ENCODE measurements at regions not wholly inside any gene's neighbourhood (a gene's known extent, or its start where the extent isn't known, plus 50 kb on each side); places are given as distances from the start of the nearest gene placed in this dataset.

GRCh38 chr1:195458365-195458764 lies 1149.9 kb downstream of the KCNT2 start (continued):
- TF ChIP-seq ARID3B (CRISPR knock-in tag; IDR thresholded peaks at IDR 0.05; ENCODE audit: borderline replicate concordance) = no peak

- POLR2A ChIA-PET = no interaction called here
- Histone ChIP-seq H3K36me3 (ENCODE audit: control insufficient read depth, insufficient read depth, low read length) (no peaks in the 10 kb centered on the region), H3K4me1 (replicated peaks in 1 of 2; ENCODE audit: control insufficient read depth in 2 of 2, insufficient read depth in 2 of 2, low read length in 2 of 2) (no peaks in the 10 kb centered on the region), H3K27ac (ENCODE audit: extremely low read depth, low read depth, low read length) (no peak overlapping the region), H3K9ac (ENCODE audit: insufficient read depth in 1 of 2, low read depth in 2 of 2, low read length in 2 of 2) (no peak overlapping the region), H3K9me1 (ENCODE audit: control insufficient read depth, insufficient read depth, low read length) (no peaks in the 10 kb centered on the region), H3K4me3 (no peak overlapping the region), H3K27me3 (ENCODE audit: control insufficient read depth in 2 of 2, insufficient read depth in 2 of 2, low read length in 2 of 2) (no peaks in the 10 kb centered on the region), H3K79me2 (ENCODE audit: control insufficient read depth, insufficient read depth, low read length) (no peaks in the 10 kb centered on the region), H3K4me2 (ENCODE audit: insufficient read depth, low read length) (no peak overlapping the region), H3K9me3 (replicated peaks; ENCODE audit: control insufficient read depth, insufficient read depth, low read depth, low read length) (no peaks in the 10 kb centered on the region; the same call in 1 of the 2 replicates), H2AFZ (ENCODE audit: low read depth, low read length) (no peak overlapping the region), H4K20me1 (replicated peaks; ENCODE audit: control insufficient read depth, insufficient read depth, low read length) (no peaks in the 10 kb centered on the region)
- no peak for FAIRE-seq
- intact Hi-C loops (cut with micrococcal nuclease) (no loop called here), in situ Hi-C loops (cut with MboI) (no loop called here)
- WGBS (ENCODE audit: insufficient coverage, low coverage, missing lambda C conversion rate) = 0% methylated on average over 2 of the region's 2 CpGs
- DNase-seq (ENCODE audit: extremely low read depth in 1 of 4, low spot score in 3 of 4) = no peak
- CTCF ChIA-PET (ENCODE audit: low intra/inter-chr PET ratio) = no interaction called here
- no peak for ATAC-seq
- TF ChIP-seq SP1 (CRISPR knock-in tag; IDR thresholded peaks at IDR 0.05) (no peak), POU5F1 (IDR thresholded peaks at IDR 0.05; ENCODE audit: borderline replicate concordance, low read depth, low read length, partially characterized antibody) (no peak), POLR2AphosphoS5 (IDR thresholded peaks at IDR 0.05; ENCODE audit: control insufficient read depth, insufficient read depth, low read depth, low read length) (no peak), TCF3 (CRISPR knock-in tag; IDR thresholded peaks at IDR 0.05) (peak; percentile 61), TAL1 (IDR thresholded peaks at IDR 0.05) (peak; percentile 59; the same call in 1 of the 2 replicates), CBFA2T3 (IDR thresholded peaks at IDR 0.05) (peak; percentile 32; the same call in 1 of the 2 replicates), OTX1 (CRISPR knock-in tag; IDR thresholded peaks at IDR 0.05) (no peak), NFXL1 (CRISPR knock-in tag; IDR thresholded peaks at IDR 0.05) (no peak), SETDB1 (IDR thresholded peaks at IDR 0.05; ENCODE audit: low read length) (no peak), HSF4 (CRISPR knock-in tag; IDR thresholded peaks at IDR 0.05; ENCODE audit: borderline replicate concordance) (no peak), ARID1B (IDR thresholded peaks at IDR 0.05) (0 out of 2 replicates have a peak, but pooled peaks have one; percentile 9), SOX6 (IDR thresholded peaks at IDR 0.05) (peak; percentile 19; the same call in 1 of the 2 replicates)
- no TSS peak for BruUV-seq (replicated peaks)
Observed at GRCh38 chr1:195450794-195451193, 1157.4 kb downstream of the KCNT2 start.

All from K562 (cell line).